ENCODE measurements at regions not wholly inside any gene's neighbourhood (a gene's known extent, or its start where the extent isn't known, plus 50 kb on each side); places are given as distances from the start of the nearest gene placed in this dataset.

DNA sequence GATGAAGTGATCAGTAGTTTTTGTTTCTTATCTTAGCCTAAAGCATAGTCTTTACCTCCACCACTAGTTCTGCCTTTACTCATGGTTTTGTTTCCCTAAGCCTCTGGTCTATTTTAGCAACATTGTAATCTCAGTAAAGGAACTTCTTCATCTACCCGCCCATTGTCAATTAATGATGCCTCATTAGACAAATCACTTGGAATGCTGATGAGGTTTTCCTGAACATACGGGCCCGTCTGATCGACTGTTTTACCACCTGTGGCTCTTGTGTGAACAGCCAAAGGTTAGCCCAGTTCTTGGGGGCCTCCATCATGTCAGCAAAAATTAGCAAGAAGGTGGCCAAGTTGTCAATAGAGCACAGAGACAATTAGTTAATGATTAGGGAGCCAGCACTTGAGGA, 470.1 kb upstream of the ARRDC4 start:
- TF ChIP-seq, protein P1, sequence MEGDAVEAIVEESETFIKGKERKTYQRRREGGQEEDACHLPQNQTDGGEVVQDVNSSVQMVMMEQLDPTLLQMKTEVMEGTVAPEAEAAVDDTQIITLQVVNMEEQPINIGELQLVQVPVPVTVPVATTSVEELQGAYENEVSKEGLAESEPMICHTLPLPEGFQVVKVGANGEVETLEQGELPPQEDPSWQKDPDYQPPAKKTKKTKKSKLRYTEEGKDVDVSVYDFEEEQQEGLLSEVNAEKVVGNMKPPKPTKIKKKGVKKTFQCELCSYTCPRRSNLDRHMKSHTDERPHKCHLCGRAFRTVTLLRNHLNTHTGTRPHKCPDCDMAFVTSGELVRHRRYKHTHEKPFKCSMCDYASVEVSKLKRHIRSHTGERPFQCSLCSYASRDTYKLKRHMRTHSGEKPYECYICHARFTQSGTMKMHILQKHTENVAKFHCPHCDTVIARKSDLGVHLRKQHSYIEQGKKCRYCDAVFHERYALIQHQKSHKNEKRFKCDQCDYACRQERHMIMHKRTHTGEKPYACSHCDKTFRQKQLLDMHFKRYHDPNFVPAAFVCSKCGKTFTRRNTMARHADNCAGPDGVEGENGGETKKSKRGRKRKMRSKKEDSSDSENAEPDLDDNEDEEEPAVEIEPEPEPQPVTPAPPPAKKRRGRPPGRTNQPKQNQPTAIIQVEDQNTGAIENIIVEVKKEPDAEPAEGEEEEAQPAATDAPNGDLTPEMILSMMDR (IDR thresholded peaks at IDR 0.05), result no peak
- TF ChIP-seq POLR2A (IDR thresholded peaks at IDR 0.05), result no peak
